ENCODE measurements at regions not wholly inside any gene's neighbourhood (a gene's known extent, or its start where the extent isn't known, plus 50 kb on each side); places are given as distances from the start of the nearest gene placed in this dataset.

DNA sequence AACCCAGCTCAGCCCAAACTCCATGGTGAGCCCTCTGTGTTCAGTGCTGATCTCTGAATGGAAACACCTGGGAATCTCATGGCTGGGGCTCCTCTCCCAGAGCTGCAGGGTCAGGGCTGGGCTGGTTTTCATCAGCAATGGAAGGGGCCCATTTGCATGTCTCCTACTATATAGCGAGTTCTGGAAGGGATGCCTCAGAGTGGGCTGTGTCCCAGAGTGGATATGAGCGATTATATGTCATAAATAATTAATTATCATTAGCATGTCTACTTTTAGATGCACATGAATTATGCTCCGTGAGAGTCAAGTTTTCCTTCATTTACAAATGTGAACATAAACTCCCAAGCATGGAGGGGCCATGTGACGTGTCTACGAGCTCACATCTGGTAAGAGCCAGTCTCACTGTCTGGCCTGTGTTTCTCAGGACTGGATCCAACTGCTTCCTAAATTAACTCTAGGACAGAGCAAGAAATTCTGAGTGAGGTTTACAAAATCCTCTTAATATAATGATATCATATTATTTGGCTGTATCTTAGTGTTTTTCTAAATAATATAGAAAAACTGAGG, 553.4 kb downstream of the GOLGA6L6 start:
- TF ChIP-seq EP300 (IDR thresholded peaks at IDR 0.05), result no peak
- TF ChIP-seq, protein P1, sequence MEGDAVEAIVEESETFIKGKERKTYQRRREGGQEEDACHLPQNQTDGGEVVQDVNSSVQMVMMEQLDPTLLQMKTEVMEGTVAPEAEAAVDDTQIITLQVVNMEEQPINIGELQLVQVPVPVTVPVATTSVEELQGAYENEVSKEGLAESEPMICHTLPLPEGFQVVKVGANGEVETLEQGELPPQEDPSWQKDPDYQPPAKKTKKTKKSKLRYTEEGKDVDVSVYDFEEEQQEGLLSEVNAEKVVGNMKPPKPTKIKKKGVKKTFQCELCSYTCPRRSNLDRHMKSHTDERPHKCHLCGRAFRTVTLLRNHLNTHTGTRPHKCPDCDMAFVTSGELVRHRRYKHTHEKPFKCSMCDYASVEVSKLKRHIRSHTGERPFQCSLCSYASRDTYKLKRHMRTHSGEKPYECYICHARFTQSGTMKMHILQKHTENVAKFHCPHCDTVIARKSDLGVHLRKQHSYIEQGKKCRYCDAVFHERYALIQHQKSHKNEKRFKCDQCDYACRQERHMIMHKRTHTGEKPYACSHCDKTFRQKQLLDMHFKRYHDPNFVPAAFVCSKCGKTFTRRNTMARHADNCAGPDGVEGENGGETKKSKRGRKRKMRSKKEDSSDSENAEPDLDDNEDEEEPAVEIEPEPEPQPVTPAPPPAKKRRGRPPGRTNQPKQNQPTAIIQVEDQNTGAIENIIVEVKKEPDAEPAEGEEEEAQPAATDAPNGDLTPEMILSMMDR (IDR thresholded peaks at IDR 0.05), result no peak
